Caki2 (cell line): ENCODE measurements at regions not wholly inside any gene's neighbourhood (a gene's known extent, or its start where the extent isn't known, plus 50 kb on each side); places are given as distances from the start of the nearest gene placed in this dataset.
A peak's percentile ranks its signal among the peaks of the same experiment; 100 is the strongest.
"Not testable (repeated sequence)": the region's sequence is repeated elsewhere in the genome, so short reads cannot be mapped to it uniquely, and the experiment has no call there.

Source experiments
- DNase-seq: peaks from one replicate; pipeline ENCODE4 v3.0.0-alpha.2; 2015; ENCODE audit warnings: low read depth
- in situ Hi-C: cut with HindIII; loops from 2 replicates; pipeline ENCODE4 v1.10.0; 2016; ENCODE audit warnings: low sequenced_read_pairs, low pct_unique_long_range_greater_than_20kb, mixed read lengths

DNA sequence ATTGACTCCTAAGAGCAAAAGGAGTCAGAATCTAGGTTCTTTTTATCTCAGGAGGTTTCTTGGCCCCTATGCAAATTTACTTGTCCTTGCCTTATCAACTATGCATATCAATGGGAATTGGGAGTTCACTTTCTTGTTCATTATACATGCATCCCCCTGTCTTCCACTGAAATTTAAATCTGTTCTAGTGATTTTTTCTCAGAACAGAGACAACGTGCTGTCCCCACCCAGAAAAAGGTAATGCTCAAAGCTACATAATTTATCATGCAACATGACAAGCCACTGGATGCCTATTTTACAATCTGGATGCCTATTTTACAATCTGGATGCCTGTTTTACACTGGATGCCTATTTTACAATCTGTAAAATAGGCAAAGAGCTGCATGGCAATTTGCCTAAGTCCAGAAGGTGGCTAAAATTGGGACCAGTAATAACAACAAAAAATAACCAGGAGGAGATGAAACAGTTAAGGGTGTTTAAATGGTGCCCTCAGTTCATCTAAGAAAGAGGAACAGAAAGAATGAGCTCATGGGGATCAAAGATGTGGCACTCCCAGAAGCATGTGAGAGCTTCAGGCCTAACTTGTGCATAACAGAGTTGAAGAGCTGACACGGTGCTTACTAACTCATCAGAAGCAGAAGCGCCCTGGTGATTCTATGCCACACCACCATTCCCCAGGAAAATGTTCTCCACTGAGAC, 537.8 kb upstream of the BOD1L1 start:
- no peak for DNase-seq
- in situ Hi-C loops = no loop called here

DNA sequence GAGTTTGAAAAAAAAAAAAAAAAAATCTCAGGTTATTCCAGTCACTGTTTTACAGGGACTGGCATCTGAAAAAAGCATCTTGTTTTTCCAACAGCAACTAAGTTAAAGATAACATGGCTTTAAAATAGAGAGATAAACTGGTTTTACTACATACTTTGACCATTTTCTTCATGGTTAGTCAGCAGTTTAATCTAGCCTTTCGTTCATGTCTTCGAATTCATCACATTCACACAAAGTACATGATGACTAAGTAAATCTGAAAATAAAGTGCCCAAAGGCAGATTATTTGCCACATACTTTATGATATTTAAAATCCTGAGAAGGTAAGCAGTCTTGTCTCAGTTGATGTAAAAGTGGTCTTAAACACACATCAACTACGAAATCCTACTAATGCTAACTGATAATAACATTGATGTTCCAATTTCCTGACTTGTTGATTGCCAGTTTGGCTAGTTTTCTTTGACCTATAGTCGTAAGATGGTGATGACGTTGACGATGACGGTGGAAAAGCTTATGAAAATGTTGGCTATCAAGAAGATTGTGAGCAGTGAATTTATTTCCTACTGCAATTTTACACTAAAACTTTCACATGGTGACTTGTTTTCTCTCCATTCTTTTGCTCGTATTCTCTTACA, 540.5 kb upstream of the BOD1L1 start:
- no peak for DNase-seq
- in situ Hi-C loops = no loop called here

DNA sequence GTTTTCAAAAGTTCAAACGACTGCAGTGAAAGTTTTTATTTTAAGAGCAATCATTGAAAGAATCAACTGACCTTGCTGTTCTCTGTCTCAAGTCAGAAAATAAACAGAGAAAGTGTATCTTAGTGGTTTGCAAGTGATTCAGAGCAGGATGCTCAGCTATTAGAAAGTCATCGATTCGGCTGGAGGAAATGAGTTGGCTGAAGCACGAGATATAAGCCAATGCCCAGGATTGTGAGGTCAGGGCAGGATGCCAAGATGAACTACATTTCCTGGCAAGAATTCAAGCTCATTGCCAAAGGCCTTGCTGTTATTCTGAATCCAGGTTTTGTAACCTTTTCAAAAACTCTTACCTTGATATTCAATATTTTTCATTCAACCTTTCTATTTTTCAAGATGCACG, 541.4 kb upstream of the BOD1L1 start:
- in situ Hi-C loops = no loop called here
- peak; percentile 78 for DNase-seq

DNA sequence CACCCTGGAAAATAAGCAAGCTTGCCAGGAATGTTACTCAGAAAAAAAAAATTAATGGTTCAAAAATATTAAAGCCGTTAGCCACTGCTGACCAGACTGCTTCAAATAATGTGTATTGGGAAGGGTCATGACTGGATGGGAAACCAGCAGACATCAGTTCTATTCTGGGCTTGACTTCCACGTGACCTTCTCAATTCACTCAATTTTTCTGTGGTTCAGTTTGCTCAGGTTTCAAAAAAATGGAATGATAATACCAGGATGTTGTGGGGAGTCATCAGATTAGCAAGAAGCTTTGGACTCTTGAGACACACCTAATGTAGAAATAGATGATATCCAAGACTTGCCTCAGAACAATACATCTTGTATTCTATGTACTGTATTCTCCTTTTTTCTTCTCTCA, 541.9 kb upstream of the BOD1L1 start:
- peak; percentile 53 for DNase-seq
- in situ Hi-C loops = no loop called here

DNA sequence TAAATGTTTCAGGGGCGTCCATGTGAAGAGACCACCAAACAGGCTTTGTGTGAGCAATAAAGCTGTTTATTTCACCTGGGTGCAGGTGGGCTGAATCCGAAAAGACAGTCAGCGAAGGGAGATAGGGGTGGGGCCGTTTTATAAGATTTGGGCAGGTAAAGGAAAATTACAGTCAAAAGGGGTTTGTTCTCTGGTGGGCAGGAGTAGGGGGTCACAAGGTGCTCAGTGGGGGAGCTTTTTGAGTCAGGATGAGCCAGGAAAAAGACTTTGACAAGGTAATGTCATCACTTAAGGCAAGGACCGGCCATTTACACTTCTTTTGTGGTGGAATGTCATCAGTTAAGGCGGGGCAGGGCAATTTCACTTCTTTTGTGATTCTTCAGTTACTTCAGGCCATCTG, 542.4 kb upstream of the BOD1L1 start:
- in situ Hi-C loops, DNase-seq: not testable (repeated sequence)

DNA sequence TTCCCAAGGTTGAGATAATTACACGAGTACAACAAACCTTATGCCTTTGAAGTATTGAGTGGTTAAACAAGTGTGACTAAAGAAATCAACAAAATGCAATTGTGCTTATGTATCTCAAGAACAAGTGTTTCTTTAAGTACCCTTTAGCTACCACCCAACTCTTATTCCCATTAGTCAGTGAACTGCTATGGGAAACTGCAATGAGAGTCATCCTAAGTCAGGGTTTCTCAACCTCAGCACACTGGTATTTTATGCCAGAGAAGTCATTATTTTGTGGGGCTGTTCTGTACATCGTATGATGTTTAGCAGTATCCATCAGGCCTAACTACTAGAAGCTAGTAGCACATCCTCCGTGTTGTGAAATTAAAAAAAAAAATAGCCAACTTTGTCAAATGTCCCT, 549.1 kb upstream of the BOD1L1 start:
- in situ Hi-C loops = no loop called here
- no peak for DNase-seq

DNA sequence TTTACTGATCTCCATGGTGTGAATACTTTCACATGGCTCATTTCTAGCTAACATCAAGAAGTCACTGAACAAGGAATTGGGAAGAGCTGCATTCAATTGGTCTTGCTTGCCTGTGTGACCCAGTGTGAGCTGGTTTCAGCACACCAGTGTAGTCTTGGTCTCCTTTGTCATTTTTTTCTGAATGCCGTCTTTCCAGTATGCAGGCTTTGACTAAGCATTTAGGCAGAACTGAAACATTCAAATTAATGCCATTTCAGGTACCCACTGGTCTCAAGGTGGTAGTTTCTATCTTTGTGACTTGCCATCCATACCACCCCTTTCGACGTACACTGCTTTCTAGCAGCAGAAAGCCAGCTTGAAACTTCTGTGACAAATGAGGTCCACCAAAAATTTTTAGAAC, 550.5 kb upstream of the BOD1L1 start:
- no peak for DNase-seq
- in situ Hi-C loops = no loop called here

DNA sequence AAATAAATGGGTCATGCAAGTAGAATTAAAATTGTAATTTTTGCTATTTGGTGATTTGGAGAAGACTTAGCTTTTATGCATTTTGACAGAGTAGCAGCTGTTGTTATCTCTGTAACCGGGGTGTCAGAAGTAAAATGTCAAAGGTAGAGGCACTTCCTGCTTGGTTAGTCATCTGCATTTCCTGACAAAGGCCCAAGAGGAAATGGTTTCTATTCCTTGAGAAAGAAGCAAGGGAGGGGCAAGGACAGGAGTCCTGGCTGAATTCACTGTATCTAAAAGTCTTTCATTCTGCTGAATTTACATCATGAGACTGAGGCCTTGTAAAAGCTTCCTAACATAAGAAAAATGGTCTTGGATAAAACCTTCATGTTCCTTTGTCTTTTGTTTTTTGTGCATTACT, 550.9 kb upstream of the BOD1L1 start:
- in situ Hi-C loops = no loop called here

DNA sequence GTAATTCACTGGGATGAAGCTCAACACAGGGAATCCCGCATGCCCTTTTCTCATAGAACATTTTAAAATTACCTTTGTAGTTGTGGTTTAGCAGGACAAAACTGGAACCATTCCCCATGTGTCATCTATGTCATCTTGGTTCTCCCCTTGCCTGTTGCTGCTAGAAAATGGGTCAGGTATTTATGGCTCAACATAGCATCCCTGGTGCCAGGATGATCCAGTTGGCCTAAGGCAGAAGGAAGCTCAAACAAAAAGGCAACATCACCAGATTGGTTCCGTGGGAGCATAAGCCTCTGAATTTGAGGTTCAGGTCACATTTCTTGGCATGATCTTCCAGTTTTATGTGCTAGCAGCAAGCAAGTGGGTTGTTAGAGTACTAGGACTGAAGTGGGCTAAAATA, 552.6 kb upstream of the BOD1L1 start:
- no peak for DNase-seq
- in situ Hi-C loops = no loop called here

More for the DNA sequence above, 550.9 kb upstream of the BOD1L1 start:
- DNase-seq = no peak

DNA sequence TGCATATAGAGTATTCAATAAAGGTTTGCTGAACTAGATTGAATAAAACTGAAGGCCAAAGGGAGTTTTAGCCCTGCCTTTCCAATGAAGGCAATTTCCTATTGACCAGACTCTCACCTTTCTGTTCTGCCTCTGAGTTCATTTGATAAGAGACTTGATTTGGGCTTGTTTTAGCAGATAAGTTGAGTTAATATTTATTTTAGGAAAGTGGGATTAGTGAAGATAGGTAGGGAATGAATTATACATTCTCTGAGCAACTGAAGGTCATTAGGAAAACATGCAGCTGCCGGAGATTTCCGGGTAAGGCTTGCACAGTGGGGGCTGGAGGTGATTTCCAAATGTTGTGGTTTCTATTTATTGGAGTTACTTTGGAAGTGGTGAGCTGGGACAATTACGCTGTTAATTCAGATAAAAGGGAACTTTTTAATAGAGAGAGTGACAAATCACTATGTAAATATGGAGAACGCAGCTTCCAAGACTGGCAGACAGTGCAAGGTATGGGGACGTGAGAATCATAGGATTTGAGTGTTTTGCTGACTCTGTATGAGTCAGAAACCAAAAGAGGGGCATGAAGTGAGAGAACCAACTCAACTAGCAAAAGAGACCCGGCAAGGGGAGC, 553.6 kb upstream of the BOD1L1 start:
- DNase-seq = no peak
- in situ Hi-C loops = no loop called here

DNA sequence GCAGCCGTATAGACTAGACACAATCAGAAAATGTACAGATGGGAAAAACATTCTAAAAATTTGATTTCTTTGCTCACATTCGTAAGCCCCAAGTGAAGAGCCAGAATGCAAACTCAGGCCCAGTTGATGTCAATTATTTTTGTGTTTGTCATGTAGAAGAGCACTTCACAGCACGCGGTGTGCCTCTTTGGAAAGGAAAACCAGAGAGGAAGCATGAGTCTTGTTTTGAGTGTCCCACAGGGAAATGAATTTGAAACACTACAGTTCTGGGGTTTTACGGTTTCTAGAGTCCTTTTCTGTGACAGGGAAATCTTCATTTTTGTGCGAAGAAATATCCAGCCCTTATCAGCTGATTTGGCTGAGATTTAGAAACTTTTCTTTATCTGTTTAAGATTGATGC, 554.6 kb upstream of the BOD1L1 start:
- no peak for DNase-seq
- in situ Hi-C loops = no loop called here

DNA sequence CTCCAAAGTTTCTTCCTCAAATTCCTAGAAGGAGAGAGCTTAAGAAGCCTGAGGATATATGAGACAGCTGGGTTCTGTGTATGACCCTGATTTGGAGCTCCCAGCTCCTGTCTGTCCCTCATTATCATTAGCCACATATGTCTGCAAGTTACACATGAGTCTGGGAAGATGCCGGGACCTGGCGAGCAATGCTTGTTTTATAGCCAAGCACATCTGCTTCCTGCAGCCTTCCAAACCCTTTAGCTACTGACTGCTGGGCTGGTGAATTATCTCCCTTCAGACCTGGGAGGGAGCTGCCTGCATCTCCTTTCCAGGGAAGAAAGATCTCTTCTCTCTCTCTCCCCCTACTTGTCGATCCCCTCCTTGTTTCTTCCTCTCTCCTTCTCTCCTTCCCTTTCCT, 556.7 kb upstream of the BOD1L1 start:
- no peak for DNase-seq
- in situ Hi-C loops = no loop called here

DNA sequence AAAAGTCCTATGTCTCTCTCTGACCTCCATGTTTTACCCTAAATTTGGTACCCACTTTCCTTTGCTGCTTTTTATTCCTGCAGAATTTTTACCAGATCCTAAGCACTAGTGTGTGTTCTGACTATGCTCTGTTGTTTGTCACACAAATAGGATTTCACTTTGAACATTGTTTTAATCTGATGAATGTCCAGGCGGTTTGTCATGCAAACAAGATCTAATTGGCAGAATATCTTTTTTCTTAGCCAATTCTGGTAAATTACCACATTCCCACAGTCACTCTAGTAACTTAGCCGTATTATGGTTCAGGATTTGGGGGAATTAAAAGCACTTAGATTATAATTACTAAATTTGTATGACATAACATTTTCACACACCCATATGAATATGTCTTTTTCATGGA, 557.2 kb upstream of the BOD1L1 start:
- in situ Hi-C loops = no loop called here
- DNase-seq = no peak

DNA sequence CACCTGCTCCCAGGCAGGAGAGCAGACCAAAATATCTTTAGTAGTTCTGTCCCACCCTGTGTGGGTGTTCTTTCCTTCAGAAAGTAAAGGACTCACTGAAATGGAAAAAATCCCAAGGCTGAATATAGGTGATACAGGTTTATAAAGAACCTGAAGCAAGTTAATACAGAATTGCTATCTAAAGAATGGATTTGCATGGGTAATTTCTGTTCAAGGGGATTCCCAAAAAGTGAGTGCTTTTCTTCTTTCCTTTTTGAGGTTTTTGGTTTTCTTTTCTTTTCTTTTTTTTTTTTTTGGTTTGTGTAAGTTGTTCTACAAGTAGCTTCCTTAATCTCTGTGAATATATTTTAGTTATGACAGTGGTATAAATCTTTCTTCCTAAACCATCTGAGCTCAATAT, 560.7 kb upstream of the BOD1L1 start:
- DNase-seq = no peak
- in situ Hi-C loops = no loop called here

DNA sequence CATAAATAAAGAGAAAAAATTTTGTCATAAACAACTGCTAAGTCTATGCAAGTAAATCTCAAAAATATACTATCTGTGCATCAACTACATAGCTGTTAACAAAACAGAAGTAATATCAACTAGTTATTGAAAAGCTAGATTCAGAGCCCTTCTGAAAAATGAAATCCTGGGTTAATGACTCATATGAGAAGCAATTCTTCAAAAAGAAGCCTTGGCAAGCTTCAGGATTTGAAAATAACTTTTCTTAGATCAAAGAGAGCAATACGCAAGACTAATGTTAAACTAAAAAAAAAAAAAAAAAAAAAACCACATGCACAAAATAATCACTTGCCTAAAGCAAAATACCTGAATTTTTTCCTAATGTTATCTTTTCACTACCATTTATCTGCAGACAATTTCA, 566.1 kb upstream of the BOD1L1 start:
- DNase-seq = no peak
- in situ Hi-C loops = no loop called here

DNA sequence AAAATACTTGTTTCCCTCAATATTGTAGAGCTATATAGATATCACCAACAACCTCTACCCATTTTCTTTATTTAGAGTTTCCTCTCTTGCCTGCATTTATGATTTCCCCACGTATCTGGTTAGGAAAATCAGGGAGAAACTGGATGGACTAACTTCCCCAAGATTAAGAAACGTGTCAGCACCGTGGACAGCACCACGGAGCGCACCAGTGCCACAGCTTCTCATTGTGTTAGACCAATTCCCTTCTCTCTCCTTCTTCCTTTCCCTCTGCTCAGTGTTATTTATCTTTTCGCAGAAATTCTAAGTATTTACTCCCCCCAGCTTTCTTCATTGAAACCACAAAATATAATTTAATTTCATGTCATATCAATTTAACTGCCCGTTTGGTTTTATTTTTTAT, 568.6 kb upstream of the BOD1L1 start:
- in situ Hi-C loops = no loop called here

DNA sequence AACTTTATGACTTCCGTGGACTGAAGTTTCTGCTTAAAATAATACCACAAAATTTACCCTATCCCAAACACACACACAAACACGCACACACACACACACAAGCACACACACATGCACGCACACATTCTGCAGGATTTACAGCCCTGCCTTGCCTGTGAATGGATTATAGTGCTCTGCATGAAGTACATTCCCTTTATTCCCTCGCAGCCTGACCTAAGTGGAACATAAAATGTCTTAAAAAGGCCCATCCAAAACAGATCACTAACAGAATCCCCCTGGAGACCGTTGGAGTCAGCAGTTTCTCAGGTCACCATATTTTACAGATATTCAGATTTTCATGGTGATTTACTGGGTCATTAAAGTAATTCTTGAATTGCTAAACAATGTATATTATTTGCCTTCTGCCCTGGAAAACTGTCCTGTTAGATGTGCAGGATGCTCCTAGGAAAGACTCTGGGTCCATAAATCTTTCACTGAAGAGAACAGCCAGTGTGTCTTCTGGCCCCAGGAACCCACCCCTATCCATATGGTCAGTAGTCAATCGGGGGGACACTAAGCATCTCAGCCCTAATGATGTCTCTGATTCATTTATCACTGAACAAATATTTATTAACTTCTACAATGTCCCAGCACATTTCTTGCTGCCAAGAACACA, 587.7 kb upstream of the BOD1L1 start:
- no peak for DNase-seq
- in situ Hi-C loops = no loop called here

More for the DNA sequence above, 568.6 kb upstream of the BOD1L1 start:
- peak; percentile 44 for DNase-seq

DNA sequence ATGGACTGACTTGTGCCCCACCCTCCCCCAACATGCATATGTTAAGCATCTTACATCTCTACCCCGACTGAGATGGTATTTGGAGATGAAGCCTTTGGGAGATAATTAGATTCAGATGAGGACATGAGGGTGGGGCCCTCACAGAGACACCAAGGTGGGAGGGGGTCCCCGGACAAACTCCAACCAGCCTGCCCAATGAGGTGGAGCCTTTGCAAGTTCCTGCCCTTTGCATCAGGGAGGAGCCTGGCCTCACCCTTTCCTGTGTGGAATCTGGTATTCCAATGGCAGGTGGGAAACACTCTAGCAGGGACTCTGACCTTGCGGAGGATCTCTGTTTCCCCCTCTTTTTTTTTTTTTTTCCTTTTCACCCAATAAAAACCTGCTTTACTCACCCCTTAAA, 589.9 kb upstream of the BOD1L1 start:
- in situ Hi-C loops = no loop called here
- DNase-seq = no peak

DNA sequence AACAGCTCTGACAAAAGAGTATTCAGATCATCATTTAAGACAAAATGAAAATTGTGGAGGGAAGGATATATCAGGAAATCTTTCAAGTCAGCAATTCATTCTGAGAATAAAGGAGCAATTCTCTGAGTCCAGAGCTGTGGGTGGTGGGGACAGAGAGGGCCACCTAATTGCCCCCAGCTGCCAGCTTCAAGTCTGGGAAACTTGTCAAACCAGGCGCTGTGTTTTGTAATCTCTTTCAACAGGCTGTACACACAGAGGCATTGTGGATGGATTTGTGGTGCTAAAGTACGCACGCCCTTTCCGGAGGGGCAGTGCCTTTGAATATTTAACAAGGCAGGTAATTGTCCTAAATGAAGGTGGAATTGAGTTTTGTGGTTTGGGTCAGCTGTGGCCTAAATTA, 591.1 kb upstream of the BOD1L1 start:
- in situ Hi-C loops = no loop called here
- no peak for DNase-seq
